ENCODE measurements at regions not wholly inside any gene's neighbourhood (a gene's known extent, or its start where the extent isn't known, plus 50 kb on each side); places are given as distances from the start of the nearest gene placed in this dataset.

GRCh38 chr12:70008944-70009343 lies 183.9 kb downstream of the MYRFL start:
- TF ChIP-seq CTCF (IDR thresholded peaks at IDR 0.05) (no peak), POLR2A (IDR thresholded peaks at IDR 0.05) (no peak)
